ENCODE measurements at regions not wholly inside any gene's neighbourhood (a gene's known extent, or its start where the extent isn't known, plus 50 kb on each side); places are given as distances from the start of the nearest gene placed in this dataset.

DNA sequence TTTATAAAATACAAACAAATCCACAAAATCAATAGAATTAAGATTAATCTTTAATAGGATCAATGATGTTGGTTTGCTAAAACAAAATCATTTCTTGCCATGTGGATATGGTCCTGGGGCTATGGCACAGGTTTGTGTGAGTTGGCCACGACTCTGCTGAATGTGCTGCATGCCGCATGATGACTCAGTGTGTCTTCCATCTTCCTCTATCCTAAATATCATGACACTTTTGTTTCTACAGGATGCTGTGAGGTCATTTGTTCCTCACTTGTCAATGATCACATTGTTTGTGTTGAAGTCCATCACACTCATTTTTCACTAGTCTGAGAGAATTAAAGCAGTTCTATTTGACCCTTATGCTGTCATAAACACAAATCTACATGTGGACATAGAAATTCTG, 167.2 kb upstream of the ZBED5 start:
- ATAC-seq (ENCODE audit: insufficient number of reproducible peaks, low FRiP score, low read depth) (no peak), DNase-seq (ENCODE audit: low spot score) (no peak)
- Histone ChIP-seq H3K27me3 (replicated peaks; ENCODE audit: insufficient read depth) (no peaks in the 10 kb centered on the region), H3K4me3 (no peak overlapping the region), H3K9me3 (no peaks in the 10 kb centered on the region), H3K27ac (no peak overlapping the region), H3K4me1 (ENCODE audit: control insufficient read depth in 1 of 2, low read depth in 2 of 2) (no peaks in the 10 kb centered on the region), H3K36me3 (no peaks in the 10 kb centered on the region)
- TF ChIP-seq, protein P1, sequence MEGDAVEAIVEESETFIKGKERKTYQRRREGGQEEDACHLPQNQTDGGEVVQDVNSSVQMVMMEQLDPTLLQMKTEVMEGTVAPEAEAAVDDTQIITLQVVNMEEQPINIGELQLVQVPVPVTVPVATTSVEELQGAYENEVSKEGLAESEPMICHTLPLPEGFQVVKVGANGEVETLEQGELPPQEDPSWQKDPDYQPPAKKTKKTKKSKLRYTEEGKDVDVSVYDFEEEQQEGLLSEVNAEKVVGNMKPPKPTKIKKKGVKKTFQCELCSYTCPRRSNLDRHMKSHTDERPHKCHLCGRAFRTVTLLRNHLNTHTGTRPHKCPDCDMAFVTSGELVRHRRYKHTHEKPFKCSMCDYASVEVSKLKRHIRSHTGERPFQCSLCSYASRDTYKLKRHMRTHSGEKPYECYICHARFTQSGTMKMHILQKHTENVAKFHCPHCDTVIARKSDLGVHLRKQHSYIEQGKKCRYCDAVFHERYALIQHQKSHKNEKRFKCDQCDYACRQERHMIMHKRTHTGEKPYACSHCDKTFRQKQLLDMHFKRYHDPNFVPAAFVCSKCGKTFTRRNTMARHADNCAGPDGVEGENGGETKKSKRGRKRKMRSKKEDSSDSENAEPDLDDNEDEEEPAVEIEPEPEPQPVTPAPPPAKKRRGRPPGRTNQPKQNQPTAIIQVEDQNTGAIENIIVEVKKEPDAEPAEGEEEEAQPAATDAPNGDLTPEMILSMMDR (IDR thresholded peaks at IDR 0.05) = no peak

DNA sequence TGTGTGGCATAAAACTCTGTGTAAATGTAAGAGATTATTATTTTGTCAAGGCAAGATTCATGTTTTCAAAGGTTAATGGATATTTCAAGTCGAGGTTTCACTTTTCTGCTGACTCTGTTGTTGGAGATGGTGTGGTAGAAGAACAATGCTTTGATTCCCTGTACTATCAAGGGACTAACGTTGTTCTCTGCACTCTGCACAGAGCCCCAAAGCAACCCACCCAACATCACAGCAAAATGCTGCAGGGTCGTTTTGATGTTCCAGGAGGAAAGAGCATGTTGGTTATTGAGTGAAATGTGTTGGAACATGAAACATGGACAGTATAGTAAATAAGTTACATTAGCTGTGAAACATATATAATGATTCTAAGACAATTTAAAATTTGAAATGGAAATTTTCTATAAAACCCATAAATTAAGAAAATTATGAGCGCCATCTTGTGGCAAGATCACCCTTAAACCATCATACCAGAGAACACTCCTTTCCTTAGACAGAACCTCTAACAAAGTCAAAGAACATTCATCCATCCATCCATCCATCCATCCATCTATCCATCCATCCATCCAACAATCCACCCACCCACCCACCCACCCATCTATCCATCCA, 164.4 kb upstream of the ZBED5 start:
- no peak for ATAC-seq (ENCODE audit: insufficient number of reproducible peaks, low FRiP score, low read depth)
- no peaks in the 10 kb centered on the region for H3K9me3 ChIP-seq
- no peak overlapping the region for H3K4me3 ChIP-seq
- DNase-seq (ENCODE audit: low spot score) = no peak
- no peak overlapping the region for H3K27ac ChIP-seq
- no peaks in the 10 kb centered on the region for H3K27me3 ChIP-seq (replicated peaks; ENCODE audit: insufficient read depth)
- H3K4me1 ChIP-seq (ENCODE audit: control insufficient read depth in 1 of 2, low read depth in 2 of 2) = no peaks in the 10 kb centered on the region
- H3K36me3 ChIP-seq = no peaks in the 10 kb centered on the region
- TF ChIP-seq, protein P1 (IDR thresholded peaks at IDR 0.05) = peak; percentile 59

DNA sequence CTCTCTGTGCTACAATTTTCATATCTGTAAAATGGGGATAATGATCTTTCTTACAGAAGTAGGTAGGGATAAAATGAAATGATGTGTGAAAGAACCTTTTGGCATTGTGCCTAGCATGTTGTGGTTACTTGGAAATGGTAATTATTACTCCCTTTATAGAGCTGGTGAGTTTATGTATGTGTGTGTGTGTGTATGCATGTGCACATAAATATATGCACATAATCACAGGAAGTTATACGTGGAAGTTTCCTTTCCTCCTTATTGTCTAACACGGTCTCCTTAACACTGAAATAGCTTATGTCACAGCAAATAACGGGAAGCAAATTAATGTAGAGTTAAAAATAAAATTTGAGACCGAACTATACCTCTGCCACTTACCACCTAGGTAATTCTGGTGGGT, 163.7 kb upstream of the ZBED5 start:
- TF ChIP-seq, protein P1 (IDR thresholded peaks at IDR 0.05) = no peak
- no peak for ATAC-seq (ENCODE audit: insufficient number of reproducible peaks, low FRiP score, low read depth)
- H3K4me3 ChIP-seq = no peak overlapping the region
- H3K4me1 ChIP-seq (ENCODE audit: control insufficient read depth in 1 of 2, low read depth in 2 of 2) = no peaks in the 10 kb centered on the region
- H3K27me3 ChIP-seq (replicated peaks; ENCODE audit: insufficient read depth) = no peaks in the 10 kb centered on the region
- no peak for DNase-seq (ENCODE audit: low spot score)
- H3K27ac ChIP-seq = no peak overlapping the region
- no peaks in the 10 kb centered on the region for H3K36me3 ChIP-seq
- no peaks in the 10 kb centered on the region for H3K9me3 ChIP-seq

DNA sequence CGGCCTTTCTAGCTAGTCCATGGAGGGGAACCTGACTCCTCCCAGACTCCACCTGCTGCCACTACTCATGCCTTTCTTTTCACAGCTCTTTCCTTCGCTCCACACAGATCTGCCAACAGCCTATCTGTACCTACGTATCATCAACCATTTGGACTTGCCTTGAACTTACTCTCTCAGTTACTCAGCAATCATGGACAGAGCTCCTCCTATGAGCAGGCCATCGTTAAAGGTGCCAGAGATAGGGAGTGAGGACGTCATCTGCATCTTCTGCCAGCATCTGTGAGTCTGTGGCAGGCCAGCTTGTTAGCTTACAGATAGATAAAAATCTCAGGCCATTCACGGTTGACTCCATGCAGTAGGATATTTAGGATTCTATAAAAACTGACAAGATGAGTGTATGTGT, 162.9 kb upstream of the ZBED5 start:
- H3K27me3 ChIP-seq (replicated peaks; ENCODE audit: insufficient read depth) = no peaks in the 10 kb centered on the region
- H3K4me3 ChIP-seq = no peak overlapping the region
- TF ChIP-seq, protein P1 (IDR thresholded peaks at IDR 0.05) = no peak
- DNase-seq (ENCODE audit: low spot score) (no peak), ATAC-seq (ENCODE audit: insufficient number of reproducible peaks, low FRiP score, low read depth) (no peak)
- H3K4me1 ChIP-seq (ENCODE audit: control insufficient read depth in 1 of 2, low read depth in 2 of 2) = no peaks in the 10 kb centered on the region
- H3K9me3 ChIP-seq = no peaks in the 10 kb centered on the region
- H3K27ac ChIP-seq = no peak overlapping the region
- no peaks in the 10 kb centered on the region for H3K36me3 ChIP-seq

DNA sequence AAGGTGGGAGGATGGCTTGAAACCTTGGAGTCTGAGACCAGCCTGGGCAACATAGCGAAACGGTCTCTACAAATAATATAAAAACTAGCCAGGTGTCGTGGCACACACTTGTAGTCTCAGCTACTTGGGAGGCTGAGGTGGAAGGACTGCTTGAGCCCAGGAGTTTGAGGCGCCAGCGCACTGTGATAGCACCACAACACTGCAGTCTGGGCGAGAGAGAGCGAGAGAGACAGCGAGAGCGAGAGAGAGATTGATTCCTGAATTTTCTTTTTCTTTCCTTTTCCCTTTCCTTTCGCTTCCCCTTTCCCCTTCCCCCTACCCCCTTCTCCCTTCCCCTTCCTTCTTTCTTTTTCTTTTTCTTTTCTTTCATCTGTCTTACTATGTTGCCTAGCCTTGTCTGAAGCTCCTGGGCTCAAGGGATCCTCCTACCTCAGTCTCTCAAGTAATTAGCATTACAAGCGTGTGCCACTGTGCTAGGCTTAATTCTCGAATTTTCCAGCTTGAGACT, 162.4 kb upstream of the ZBED5 start:
- no peaks in the 10 kb centered on the region for H3K36me3 ChIP-seq
- DNase-seq (ENCODE audit: low spot score) (no peak), ATAC-seq (ENCODE audit: insufficient number of reproducible peaks, low FRiP score, low read depth) (no peak)
- TF ChIP-seq, protein P1 (IDR thresholded peaks at IDR 0.05) = no peak
- no peaks in the 10 kb centered on the region for H3K27me3 ChIP-seq (replicated peaks; ENCODE audit: insufficient read depth)
- no peaks in the 10 kb centered on the region for H3K9me3 ChIP-seq
- no peak overlapping the region for H3K4me3 ChIP-seq
- H3K27ac ChIP-seq = no peak overlapping the region
- H3K4me1 ChIP-seq (ENCODE audit: control insufficient read depth in 1 of 2, low read depth in 2 of 2) = no peaks in the 10 kb centered on the region
